Activated T-helper 2 cell treated with anti-CD3 and anti-CD28 coated beads, Interferon-gamma antibody, Interleukin-2, Interleukin-4, amounts not matched to agents 10 μg/mL and 5 μg/mL and 100 μg/mL, durations not matched to agents 14 hours and 24 hours and 36 hours (primary cell): ENCODE measurements at regions not wholly inside any gene's neighbourhood (a gene's known extent, or its start where the extent isn't known, plus 50 kb on each side); places are given as distances from the start of the nearest gene placed in this dataset.

ENCODE experiments used
- DNase-seq: peaks from one replicate; pipeline ENCODE4 v3.0.0; 2021; ENCODE audit warnings: low spot score
- H3K27ac Mint-ChIP-seq: one replicate; pipeline ENCODE4 v1.8.0; 2021; ENCODE audit warnings: mixed read lengths
- H3K27me3 Mint-ChIP-seq: one replicate; pipeline ENCODE4 v1.8.0; 2021; ENCODE audit warnings: low read depth, mixed read lengths
- H3K36me3 Mint-ChIP-seq: one replicate; pipeline ENCODE4 v1.8.0; 2021; ENCODE audit warnings: low read depth, mixed read lengths
- H3K4me1 Mint-ChIP-seq: one replicate; pipeline ENCODE4 v1.8.0; 2021; ENCODE audit warnings: low read depth, mixed read lengths
- H3K4me3 Mint-ChIP-seq: one replicate; pipeline ENCODE4 v1.8.0; 2021; ENCODE audit warnings: low read depth, mild to moderate bottlenecking, moderate library complexity, mixed read lengths
- H3K9me3 Mint-ChIP-seq: one replicate; pipeline ENCODE4 v1.8.0; 2021; ENCODE audit warnings: mixed read lengths
- intact Hi-C: fragments of 100-400 bp; cut with micrococcal nuclease; formaldehyde crosslinking; loops from one replicate; pipeline ENCODE4 v1.15.1; 2023

- Mint-ChIP-seq H3K9me3 (no peaks in the 10 kb centered on the region), H3K4me1 (no peaks in the 10 kb centered on the region), H3K36me3 (no peaks in the 10 kb centered on the region), H3K27me3 (peaks cover 22% of the 10 kb centered on the region), H3K4me3 (no peak overlapping the region), H3K27ac (no peak overlapping the region)
- no peak for DNase-seq
- intact Hi-C loops = no loop called here
Observed at GRCh38 chr3:193828477-193828876, 235.5 kb downstream of the OPA1 start.

DNA sequence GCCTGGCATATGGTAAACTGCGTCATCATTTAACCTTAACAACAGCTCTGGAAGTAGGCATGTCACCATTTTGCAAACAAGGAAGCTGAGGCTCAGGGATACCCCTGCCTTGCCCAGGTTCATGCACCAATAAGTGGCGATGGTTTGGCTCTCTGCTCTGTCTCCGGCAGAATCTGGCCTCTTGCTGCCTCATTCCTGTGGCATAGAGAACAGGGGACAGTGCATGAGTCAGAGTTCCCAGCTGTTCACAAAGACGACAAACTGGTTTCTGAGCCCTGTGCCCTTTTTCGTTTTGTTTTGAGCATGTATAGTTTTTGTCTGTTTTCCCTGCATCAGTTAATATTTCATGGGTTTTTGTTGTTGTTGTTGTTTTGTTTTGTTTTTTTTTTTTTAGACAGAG lies 236.8 kb downstream of the OPA1 start:
- no peaks in the 10 kb centered on the region for H3K36me3 Mint-ChIP-seq
- no peak overlapping the region for H3K27ac Mint-ChIP-seq
- no peak for DNase-seq
- H3K9me3 Mint-ChIP-seq = no peaks in the 10 kb centered on the region
- intact Hi-C loops = no loop called here
- peaks cover 3% of the 10 kb centered on the region for H3K4me1 Mint-ChIP-seq
- peaks cover 15% of the 10 kb centered on the region for H3K27me3 Mint-ChIP-seq
- no peak overlapping the region for H3K4me3 Mint-ChIP-seq

GRCh38 chr3:193830791-193831191 lies 237.8 kb downstream of the OPA1 start:
- Mint-ChIP-seq H3K36me3 (no peaks in the 10 kb centered on the region), H3K4me3 (no peak overlapping the region), H3K4me1 (peaks cover 3% of the 10 kb centered on the region), H3K27ac (no peak overlapping the region), H3K27me3 (peaks cover 12% of the 10 kb centered on the region), H3K9me3 (no peaks in the 10 kb centered on the region)
- intact Hi-C loops = no loop called here
- DNase-seq = no peak

DNA sequence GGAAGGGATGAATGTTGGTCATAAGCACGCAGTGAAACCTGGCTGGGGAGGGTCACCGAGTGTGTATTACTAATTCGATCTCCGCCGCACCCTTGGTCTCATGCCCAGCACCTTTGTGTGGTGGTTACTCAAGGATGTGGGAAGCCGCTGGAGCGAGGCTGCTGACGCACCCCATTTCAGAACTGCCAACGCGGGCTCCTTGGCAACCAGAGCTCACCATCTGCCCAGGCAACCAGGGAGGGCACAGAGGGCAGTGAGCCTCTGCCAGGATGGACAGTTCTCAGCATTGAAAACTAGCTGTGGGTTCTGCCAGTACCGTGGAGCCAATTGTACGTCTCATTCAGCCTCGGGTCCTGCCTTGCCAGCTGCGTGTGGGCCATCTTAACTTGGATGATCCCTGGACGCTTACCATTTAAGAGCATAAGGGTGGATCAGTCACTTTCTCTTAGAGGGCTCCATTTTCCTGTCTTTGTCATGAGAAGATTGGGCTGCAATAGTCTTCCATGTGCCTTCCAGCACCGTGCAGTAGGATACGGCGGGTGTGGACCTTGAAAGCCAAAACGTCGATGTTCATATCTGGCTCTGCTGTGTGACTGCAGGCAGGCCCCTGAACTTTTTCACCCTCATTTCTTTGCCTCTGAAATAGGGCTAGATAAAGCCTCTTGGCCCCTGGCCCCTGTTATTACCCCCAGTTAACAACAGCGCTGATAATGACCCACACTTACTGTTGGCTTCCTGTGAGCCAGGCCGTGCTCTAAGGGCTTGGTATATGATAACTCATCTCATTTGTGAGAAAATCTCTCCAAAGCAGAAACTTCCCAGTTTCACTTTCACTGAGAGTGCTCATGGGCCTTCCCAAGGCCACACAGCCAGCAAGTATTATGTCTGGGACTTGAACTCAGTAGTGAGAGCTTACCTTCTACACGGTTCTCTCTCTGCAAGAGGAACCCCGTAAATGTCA lies 238.8 kb downstream of the OPA1 start:
- no peak for DNase-seq
- H3K27ac Mint-ChIP-seq = no peak overlapping the region
- intact Hi-C loops = no loop called here
- peaks cover 3% of the 10 kb centered on the region for H3K4me1 Mint-ChIP-seq
- no peaks in the 10 kb centered on the region for H3K9me3 Mint-ChIP-seq
- no peaks in the 10 kb centered on the region for H3K36me3 Mint-ChIP-seq
- no peak overlapping the region for H3K4me3 Mint-ChIP-seq
- peaks cover 6% of the 10 kb centered on the region for H3K27me3 Mint-ChIP-seq

DNA sequence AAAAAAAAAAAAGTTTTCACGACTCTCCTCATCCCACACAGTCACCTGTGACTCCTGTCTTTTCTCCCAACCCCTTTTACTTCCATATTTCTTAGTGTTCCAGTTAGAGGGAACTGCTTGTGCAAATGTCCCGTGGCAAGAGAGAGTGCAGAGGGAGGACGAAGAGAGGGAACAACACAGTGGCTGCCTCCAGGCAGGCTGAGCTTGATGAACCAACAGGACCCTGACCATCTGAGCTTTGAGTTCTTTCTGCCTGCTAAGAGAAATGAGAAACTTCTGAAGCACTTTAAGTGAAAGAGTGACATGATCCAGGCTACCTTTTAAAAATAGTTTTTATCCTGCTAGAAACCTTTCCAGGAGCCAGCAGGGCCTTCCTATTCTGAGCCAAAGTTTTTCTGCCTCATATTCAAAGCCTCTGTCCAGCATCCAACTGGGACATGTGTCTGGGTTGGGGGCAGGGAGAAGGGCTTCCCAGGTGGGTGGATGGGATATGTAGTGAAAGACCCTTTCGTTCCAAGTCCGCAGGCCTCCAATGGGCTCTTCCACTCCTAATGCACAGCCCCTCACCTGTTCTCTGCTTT lies 239.9 kb downstream of the OPA1 start:
- no peaks in the 10 kb centered on the region for H3K9me3 Mint-ChIP-seq
- H3K27me3 Mint-ChIP-seq = peaks cover 8% of the 10 kb centered on the region
- DNase-seq = no peak
- H3K4me1 Mint-ChIP-seq = peaks cover 3% of the 10 kb centered on the region
- no peak overlapping the region for H3K4me3 Mint-ChIP-seq
- no peaks in the 10 kb centered on the region for H3K36me3 Mint-ChIP-seq
- no peak overlapping the region for H3K27ac Mint-ChIP-seq
- intact Hi-C loops = no loop called here

DNA sequence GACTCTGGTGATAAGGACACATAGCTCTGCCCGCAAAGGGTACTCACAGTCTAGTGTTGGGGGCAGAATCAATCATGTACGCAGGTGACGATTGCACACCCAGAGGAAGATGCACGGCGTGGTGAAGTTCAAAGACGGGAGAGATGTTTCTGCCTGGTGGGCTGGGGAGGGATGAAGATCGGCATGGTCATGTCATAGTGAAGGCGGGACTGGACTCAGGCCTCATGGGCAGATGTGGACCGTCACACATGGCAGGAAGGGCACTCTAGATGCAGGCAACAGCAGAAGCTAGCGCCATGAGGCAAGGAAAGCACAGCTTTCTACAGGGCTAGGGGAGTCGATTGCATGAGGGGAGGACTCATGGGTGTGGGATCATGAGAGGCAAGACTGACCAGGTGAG lies 240.6 kb downstream of the OPA1 start:
- Mint-ChIP-seq H3K27ac (no peak overlapping the region), H3K4me1 (peaks cover 3% of the 10 kb centered on the region), H3K27me3 (peaks cover 10% of the 10 kb centered on the region), H3K4me3 (no peak overlapping the region), H3K36me3 (no peaks in the 10 kb centered on the region), H3K9me3 (no peaks in the 10 kb centered on the region)
- DNase-seq = no peak
- intact Hi-C loops = no loop called here

DNA sequence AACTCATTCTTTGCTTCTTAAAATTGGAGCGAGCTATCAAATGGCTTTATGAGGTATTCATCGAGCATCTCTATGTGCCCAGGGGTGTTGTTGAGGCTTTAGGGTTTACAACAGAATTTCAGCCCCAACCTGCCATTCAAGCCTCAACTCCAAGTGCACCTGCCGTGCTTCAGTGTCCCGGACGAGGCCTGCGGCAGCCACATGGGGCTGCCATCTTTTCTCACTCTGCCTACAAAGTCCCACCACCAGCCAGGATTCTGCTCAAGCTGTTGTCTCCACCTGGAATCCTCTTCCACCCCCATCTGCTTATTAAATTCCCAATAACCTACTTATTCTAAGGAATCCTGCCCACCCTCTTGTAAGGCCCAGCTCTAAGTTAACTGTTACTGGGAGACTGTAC lies 242.4 kb downstream of the OPA1 start:
- Mint-ChIP-seq H3K36me3 (no peaks in the 10 kb centered on the region), H3K4me3 (no peak overlapping the region), H3K27ac (no peak overlapping the region), H3K9me3 (no peaks in the 10 kb centered on the region), H3K27me3 (peaks cover 17% of the 10 kb centered on the region), H3K4me1 (peaks cover 3% of the 10 kb centered on the region)
- no peak for DNase-seq
- intact Hi-C loops = no loop called here

- Mint-ChIP-seq H3K27ac (no peak overlapping the region), H3K4me1 (peaks cover 3% of the 10 kb centered on the region), H3K27me3 (peaks cover 25% of the 10 kb centered on the region), H3K4me3 (no peak overlapping the region), H3K36me3 (no peaks in the 10 kb centered on the region), H3K9me3 (no peaks in the 10 kb centered on the region)
- intact Hi-C loops = no loop called here
- DNase-seq = no peak
Observed at GRCh38 chr3:193836511-193836910, 243.5 kb downstream of the OPA1 start.

DNA sequence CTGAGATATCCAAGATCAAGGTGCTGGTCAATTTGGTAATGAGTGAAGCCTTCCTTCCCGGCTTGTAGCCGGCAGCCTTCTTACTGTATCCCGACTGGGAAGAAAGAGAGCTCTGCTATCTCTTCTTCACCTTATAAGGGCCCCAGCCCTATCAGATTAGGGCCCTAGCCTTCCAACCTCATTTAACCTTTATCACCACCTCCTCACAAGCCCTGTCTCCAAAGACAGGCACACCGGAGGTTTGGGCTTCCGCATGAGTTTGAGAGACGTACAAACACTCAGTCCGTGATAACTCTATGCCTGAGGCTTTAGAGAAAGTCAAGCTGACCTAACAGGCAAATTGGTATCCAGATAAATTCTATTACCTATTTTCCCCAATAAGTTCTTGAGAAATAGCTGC lies 243.9 kb downstream of the OPA1 start:
- intact Hi-C loops = no loop called here
- Mint-ChIP-seq H3K27me3 (peaks cover 26% of the 10 kb centered on the region), H3K4me3 (no peak overlapping the region), H3K9me3 (no peaks in the 10 kb centered on the region), H3K36me3 (no peaks in the 10 kb centered on the region), H3K27ac (no peak overlapping the region), H3K4me1 (peaks cover 3% of the 10 kb centered on the region)
- no peak for DNase-seq

DNA sequence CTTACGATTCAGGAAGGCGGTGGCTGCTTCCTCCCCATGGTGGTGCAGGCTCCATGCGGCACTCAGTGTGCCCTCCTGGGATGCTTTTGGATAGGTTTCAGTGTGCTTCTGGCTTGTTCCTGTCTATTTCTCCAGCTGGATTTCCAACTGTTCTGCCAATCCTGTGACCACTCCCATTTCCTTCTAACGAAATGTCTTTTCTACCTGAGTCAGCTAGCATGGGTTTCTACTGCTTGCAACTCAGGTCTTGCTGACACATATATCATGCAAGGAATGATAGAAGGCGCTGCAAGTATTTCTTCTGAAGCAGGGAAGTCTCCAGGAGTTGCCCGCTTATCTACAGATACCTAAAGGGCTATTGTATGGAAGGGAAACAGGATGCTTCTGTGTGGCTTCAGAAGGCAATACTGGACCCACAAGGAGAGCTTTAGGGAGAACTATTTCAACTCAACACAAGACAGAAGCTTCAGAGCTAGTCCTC lies 244.4 kb downstream of the OPA1 start:
- H3K27me3 Mint-ChIP-seq = peaks cover 29% of the 10 kb centered on the region
- H3K9me3 Mint-ChIP-seq = no peaks in the 10 kb centered on the region
- no peak overlapping the region for H3K27ac Mint-ChIP-seq
- H3K4me3 Mint-ChIP-seq = no peak overlapping the region
- intact Hi-C loops = no loop called here
- peaks cover 3% of the 10 kb centered on the region for H3K4me1 Mint-ChIP-seq
- H3K36me3 Mint-ChIP-seq = no peaks in the 10 kb centered on the region
- no peak for DNase-seq

DNA sequence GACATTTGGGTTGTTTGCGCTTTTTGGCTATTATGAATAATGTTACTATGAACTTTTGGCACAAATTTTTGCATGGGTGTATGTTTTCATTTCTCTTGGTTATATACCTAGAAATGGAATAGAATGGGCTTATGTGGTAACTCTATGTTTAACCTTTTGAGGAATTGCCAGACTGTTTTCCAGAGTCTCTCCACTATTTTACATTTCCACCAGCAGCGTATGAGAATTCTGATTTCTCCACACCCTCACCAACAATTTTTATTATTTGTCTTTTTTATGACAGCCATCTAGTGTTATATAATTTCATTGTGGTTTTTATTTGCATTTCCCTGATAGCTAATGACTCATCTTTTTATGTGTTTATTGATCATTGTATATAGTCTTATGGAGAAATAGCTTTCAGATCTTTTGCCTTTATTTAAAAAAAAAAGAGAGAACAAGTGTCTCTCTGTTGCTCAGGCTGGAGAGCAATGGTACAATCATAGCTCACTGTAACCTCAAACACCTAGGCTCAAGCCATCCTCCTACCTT lies 247.2 kb downstream of the OPA1 start:
- Mint-ChIP-seq H3K27me3 (peaks cover 43% of the 10 kb centered on the region), H3K4me1 (no peaks in the 10 kb centered on the region), H3K9me3 (no peaks in the 10 kb centered on the region), H3K36me3 (no peaks in the 10 kb centered on the region), H3K27ac (no peak overlapping the region), H3K4me3 (no peak overlapping the region)
- intact Hi-C loops = no loop called here
- no peak for DNase-seq

- Mint-ChIP-seq H3K27ac (no peak overlapping the region), H3K9me3 (no peaks in the 10 kb centered on the region), H3K36me3 (no peaks in the 10 kb centered on the region), H3K27me3 (peaks cover 47% of the 10 kb centered on the region), H3K4me1 (no peaks in the 10 kb centered on the region), H3K4me3 (no peak overlapping the region)
- intact Hi-C loops = no loop called here
- no peak for DNase-seq
Observed at GRCh38 chr3:193841581-193841980, 248.6 kb downstream of the OPA1 start.
